Fibroblast of mammary gland (primary cell): ENCODE measurements at regions not wholly inside any gene's neighbourhood (a gene's known extent, or its start where the extent isn't known, plus 50 kb on each side); places are given as distances from the start of the nearest gene placed in this dataset.
"Not testable (repeated sequence)": the region's sequence is repeated elsewhere in the genome, so short reads cannot be mapped to it uniquely, and the experiment has no call there.

Experiments used
- DNase-seq: peaks from one replicate; pipeline ENCODE4 v3.0.0-alpha.2; 2010; ENCODE audit warnings: low read depth
- H3K4me3 ChIP-seq: 2 replicates; pipeline ENCODE4 v1.5.1; 2011; ENCODE audit warnings: low read depth, mild to moderate bottlenecking, low read length, moderate library complexity; ENCODE audit not compliant: control insufficient read depth
- CTCF ChIP-seq: conservative IDR thresholded peaks from 2 replicates; pipeline ENCODE4 v1.5.1; 2011; ENCODE audit warnings: low read depth, low read length, inconsistent platforms; ENCODE audit not compliant: control insufficient read depth, insufficient read depth

GRCh38 chr12:74382983-74383382 lies 154.7 kb upstream of the ATXN7L3B start:
- TF ChIP-seq CTCF: no peak
- no peak overlapping the region for H3K4me3 ChIP-seq
- no peak for DNase-seq

- TF ChIP-seq CTCF: no peak
- no peak for DNase-seq
- H3K4me3 ChIP-seq: no peak overlapping the region
These were observed 146.4 kb upstream of the ATXN7L3B start for GRCh38 chr12:74391283-74391682.

- no peak overlapping the region for H3K4me3 ChIP-seq
- DNase-seq: no peak
- TF ChIP-seq CTCF: no peak
These were observed 144.4 kb upstream of the ATXN7L3B start for GRCh38 chr12:74393272-74393671.

DNA sequence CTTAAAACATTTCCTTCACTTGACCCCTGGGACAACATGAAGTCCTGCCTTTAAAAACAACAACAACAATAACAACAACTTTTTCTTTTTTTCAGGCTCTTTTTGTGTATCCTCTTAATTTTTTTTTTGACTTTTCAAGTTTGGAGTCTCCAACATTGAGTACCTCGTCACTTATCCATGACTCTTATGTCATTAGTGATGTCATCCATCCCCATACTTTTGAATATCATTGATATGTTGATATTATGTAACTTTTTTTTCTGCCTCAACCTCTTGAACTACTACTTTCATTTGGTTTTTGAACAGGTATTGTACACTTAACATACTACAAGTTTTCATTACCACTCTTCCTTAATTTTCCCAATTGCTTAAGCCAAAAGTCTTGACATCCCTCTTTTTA lies 143.0 kb upstream of the ATXN7L3B start:
- no peak for TF ChIP-seq CTCF
- DNase-seq: no peak
- no peak overlapping the region for H3K4me3 ChIP-seq

DNA sequence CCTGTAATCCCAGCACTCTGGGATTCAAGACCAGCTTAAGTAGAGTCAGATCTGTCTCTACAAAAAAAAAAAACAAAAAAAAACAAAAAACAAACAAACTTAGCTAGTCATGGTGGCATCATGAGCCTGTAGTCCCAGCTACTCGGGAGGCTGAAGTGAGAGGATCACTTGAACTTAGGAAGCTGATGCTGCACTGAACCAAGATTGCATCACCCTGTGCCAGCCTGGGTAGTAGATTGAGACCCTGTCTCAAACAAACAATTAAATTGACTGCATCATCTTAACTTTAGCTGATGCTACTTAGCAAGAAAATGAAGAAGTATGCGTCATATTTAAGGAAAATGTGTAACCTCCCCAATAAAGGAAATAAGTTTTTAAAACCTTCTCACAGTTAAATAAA lies 136.6 kb upstream of the ATXN7L3B start:
- DNase-seq: no peak
- no peak for TF ChIP-seq CTCF

GRCh38 chr12:74401966-74402365 lies 135.7 kb upstream of the ATXN7L3B start:
- no peak for DNase-seq
- TF ChIP-seq CTCF: no peak

More for the DNA sequence above, 136.6 kb upstream of the ATXN7L3B start:
- no peak overlapping the region for H3K4me3 ChIP-seq

DNA sequence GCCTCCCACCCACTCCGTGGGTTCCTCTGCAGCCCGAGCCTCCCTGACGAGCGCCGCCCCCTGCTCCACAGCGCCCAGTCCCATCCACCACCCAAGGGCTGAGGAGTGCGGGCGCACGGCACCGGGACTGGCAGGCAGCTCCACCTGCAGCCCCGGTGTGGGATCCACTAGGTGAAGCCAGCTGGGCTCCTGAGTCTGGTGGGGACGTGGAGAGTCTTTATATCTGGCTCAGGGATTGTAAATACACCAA lies 134.5 kb upstream of the ATXN7L3B start:
- DNase-seq, H3K4me3 ChIP-seq: not testable (repeated sequence)

More at GRCh38 chr12:74401966-74402365, 135.7 kb upstream of the ATXN7L3B start:
- H3K4me3 ChIP-seq: no peak overlapping the region
